OCI-LY7 (cell line): ENCODE measurements at regions not wholly inside any gene's neighbourhood (a gene's known extent, or its start where the extent isn't known, plus 50 kb on each side); places are given as distances from the start of the nearest gene placed in this dataset.

ENCODE experiments used
- BruUV-seq: library from RNA; stranded (reverse); fragments of 400-500 nt; replicated peaks from 2 replicates; lab custom pipeline; 2021; lab: Mats Ljungman, UMichigan
- CTCF ChIA-PET: fragments of 300-600 bp; sonication (Branson Sonifier 250); formaldehyde crosslinking; loops from one replicate; lab custom pipeline; 2022; ENCODE audit warnings: antibody characterized with exemption; ENCODE audit not compliant: unreplicated experiment; lab: Charles Lee
- POLR2A ChIA-PET: fragments of 300-600 bp; sonication (Branson Sonifier 250); formaldehyde crosslinking; loops from one replicate; lab custom pipeline; 2022; ENCODE audit warnings: antibody characterized with exemption; lab: Charles Lee
- DNase-seq: peaks from one replicate; pipeline ENCODE4 v3.0.0-alpha.2; 2015; ENCODE audit warnings: low spot score
- H2AFZ ChIP-seq: fragments of 200-600 bp; sonication (generic), shearing (Covaris generic); 2 replicates; pipeline ENCODE4 v1.6.1; 2014; ENCODE audit warnings: mild to moderate bottlenecking, antibody characterized with exemption, low read length, moderate library complexity
- H3K27ac ChIP-seq: fragments of 200-600 bp; sonication (generic); 2 replicates; pipeline ENCODE4 v1.5.1; 2014; ENCODE audit warnings: mixed run types, low read depth, mild to moderate bottlenecking, moderate library complexity, low read length, inconsistent platforms; ENCODE audit not compliant: poor library complexity, severe bottlenecking
- H3K36me3 ChIP-seq: fragments of 200-600 bp; sonication (generic); 2 replicates; pipeline ENCODE4 v1.6.1; 2014; ENCODE audit warnings: mild to moderate bottlenecking, antibody characterized with exemption, low read length, moderate library complexity, mixed read lengths; ENCODE audit not compliant: insufficient read depth
- H3K4me1 ChIP-seq: fragments of 200-600 bp; sonication (generic); 2 replicates; pipeline ENCODE4 v1.5.1; 2014; ENCODE audit warnings: mild to moderate bottlenecking, low read length; ENCODE audit not compliant: insufficient read depth, poor library complexity, severe bottlenecking
- H3K4me2 ChIP-seq: fragments of 200-600 bp; sonication (generic); 2 replicates; pipeline ENCODE4 v1.6.1; 2014; ENCODE audit warnings: mild to moderate bottlenecking, low read length
- H3K4me3 ChIP-seq: fragments of 200-600 bp; sonication (generic); 2 replicates; pipeline ENCODE4 v1.5.1; 2014; ENCODE audit warnings: mild to moderate bottlenecking, low read depth, low read length; ENCODE audit not compliant: poor library complexity, severe bottlenecking
- H3K79me2 ChIP-seq: fragments of 200-600 bp; sonication (generic); 2 replicates; pipeline ENCODE4 v1.6.1; 2016; ENCODE audit warnings: low read depth, mild to moderate bottlenecking, low read length, moderate library complexity, mixed read lengths; ENCODE audit not compliant: insufficient read depth
- H3K9me2 ChIP-seq: fragments of 200-600 bp; sonication (generic); 2 replicates; pipeline ENCODE4 v1.6.1; 2016; ENCODE audit warnings: mild to moderate bottlenecking, low read length, mixed read lengths; ENCODE audit not compliant: insufficient read depth
- H3K9me3 ChIP-seq: fragments of 200-600 bp; sonication (generic); 2 replicates; pipeline ENCODE4 v1.6.1; 2014; ENCODE audit warnings: mild to moderate bottlenecking, mixed run types, low read length, mixed read lengths
- H4K20me1 ChIP-seq: fragments of 200-600 bp; sonication (generic); 2 replicates; pipeline ENCODE4 v1.6.1; 2014; ENCODE audit warnings: mild to moderate bottlenecking, antibody characterized with exemption, low read length, moderate library complexity, mixed read lengths; ENCODE audit not compliant: insufficient read depth
- EZH2phosphoT487 ChIP-seq: fragments of 200-600 bp; sonication (generic); IDR thresholded peaks from 2 replicates; pipeline ENCODE4 v1.6.1; 2018; ENCODE audit warnings: low read depth, borderline replicate concordance, mild to moderate bottlenecking, mixed run types, antibody characterized with exemption, low read length, moderate library complexity, mixed read lengths
- intact Hi-C: fragments of 100-400 bp; cut with micrococcal nuclease; formaldehyde crosslinking; loops from one replicate; pipeline ENCODE4 v1.10.0; 2022; ENCODE audit not compliant: unreplicated experiment
- TF ChIP-seq, protein P1 (sequence below): fragments of 200-600 bp; sonication (generic); conservative IDR thresholded peaks from 2 replicates; pipeline ENCODE4 v1.5.1; 2014; ENCODE audit warnings: mild to moderate bottlenecking, antibody characterized with exemption, low read length, moderate library complexity, mixed read lengths

DNA sequence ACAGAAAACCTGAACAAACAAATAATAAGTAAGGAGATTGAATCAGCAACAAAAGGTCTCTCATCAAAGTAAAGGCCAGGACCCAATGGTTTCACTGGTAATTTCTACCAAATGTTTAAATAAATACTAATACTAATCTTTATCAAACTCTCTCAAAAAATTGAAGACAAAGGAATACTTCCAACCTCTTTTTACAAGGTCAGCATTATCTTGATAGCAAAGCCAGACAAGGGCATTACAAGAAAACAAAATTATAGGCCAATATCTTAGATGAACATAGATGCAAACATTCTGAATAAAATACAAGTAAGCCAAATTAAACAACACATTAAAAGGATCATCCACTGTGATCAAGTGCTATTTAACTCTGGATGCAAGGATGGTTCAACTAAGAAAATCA, 239.8 kb upstream of the TMEM72 start:
- no TSS peak for BruUV-seq
- Histone ChIP-seq H3K4me3 (no peak overlapping the region), H3K4me2 (no peak overlapping the region), H3K36me3 (no peaks in the 10 kb centered on the region), H2AFZ (no peak overlapping the region), H4K20me1 (no peaks in the 10 kb centered on the region), H3K27ac (no peak overlapping the region), H3K9me2 (no peaks in the 10 kb centered on the region), H3K4me1 (no peaks in the 10 kb centered on the region), H3K79me2 (no peaks in the 10 kb centered on the region), H3K9me3 (no peaks in the 10 kb centered on the region)
- CTCF ChIA-PET: no interaction called here
- POLR2A ChIA-PET: no interaction called here
- no peak for DNase-seq
- intact Hi-C loops: no loop called here
- TF ChIP-seq EZH2phosphoT487: no peak
- TF ChIP-seq, protein P1, sequence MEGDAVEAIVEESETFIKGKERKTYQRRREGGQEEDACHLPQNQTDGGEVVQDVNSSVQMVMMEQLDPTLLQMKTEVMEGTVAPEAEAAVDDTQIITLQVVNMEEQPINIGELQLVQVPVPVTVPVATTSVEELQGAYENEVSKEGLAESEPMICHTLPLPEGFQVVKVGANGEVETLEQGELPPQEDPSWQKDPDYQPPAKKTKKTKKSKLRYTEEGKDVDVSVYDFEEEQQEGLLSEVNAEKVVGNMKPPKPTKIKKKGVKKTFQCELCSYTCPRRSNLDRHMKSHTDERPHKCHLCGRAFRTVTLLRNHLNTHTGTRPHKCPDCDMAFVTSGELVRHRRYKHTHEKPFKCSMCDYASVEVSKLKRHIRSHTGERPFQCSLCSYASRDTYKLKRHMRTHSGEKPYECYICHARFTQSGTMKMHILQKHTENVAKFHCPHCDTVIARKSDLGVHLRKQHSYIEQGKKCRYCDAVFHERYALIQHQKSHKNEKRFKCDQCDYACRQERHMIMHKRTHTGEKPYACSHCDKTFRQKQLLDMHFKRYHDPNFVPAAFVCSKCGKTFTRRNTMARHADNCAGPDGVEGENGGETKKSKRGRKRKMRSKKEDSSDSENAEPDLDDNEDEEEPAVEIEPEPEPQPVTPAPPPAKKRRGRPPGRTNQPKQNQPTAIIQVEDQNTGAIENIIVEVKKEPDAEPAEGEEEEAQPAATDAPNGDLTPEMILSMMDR: no peak

DNA sequence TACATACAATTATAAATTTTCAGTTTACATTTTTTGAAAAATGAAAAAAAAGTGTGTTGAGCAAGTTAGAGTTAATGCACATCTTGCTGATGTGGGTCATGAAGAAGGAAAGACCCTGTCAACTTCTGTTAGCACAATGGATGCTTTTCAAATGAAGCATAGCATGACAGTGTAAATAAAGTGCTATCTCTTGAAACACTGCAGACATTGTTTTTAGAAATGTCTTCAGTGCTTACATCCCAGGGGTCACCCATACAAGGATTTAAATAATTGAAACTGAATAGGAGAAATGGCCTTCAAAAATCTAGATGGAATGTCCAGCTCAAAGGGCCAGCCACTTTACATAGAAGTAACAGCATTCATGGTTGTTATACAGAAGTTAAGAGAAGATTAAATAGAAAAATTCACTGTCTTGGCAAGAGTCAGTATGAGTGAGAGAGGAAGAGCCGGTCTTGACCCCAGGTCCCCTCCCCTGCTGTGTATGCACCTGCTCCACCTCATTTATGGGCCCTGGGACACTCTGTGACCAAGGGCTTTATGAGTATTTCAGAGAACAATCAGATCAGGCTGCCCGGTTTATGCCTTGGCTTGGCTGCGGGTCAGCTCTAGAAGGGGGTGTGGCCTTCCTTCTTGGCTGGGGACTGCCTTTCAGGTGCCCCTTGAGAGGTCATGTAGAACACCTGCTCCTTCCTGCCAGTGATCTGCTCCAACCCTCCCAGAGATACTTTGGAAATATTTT, 237.7 kb upstream of the TMEM72 start:
- TF ChIP-seq, protein P1: no peak
- no peak for TF ChIP-seq EZH2phosphoT487
- DNase-seq: no peak
- H2AFZ ChIP-seq: no peak overlapping the region
- POLR2A ChIA-PET: no interaction called here
- H3K79me2 ChIP-seq: no peaks in the 10 kb centered on the region
- H3K27ac ChIP-seq: no peak overlapping the region
- no peaks in the 10 kb centered on the region for H3K36me3 ChIP-seq
- BruUV-seq: no TSS peak
- H3K9me2 ChIP-seq: no peaks in the 10 kb centered on the region
- no peaks in the 10 kb centered on the region for H3K4me1 ChIP-seq
- CTCF ChIA-PET: no interaction called here
- H3K4me3 ChIP-seq: no peak overlapping the region
- intact Hi-C loops: no loop called here
- no peaks in the 10 kb centered on the region for H3K9me3 ChIP-seq
- H4K20me1 ChIP-seq: no peaks in the 10 kb centered on the region
- no peak overlapping the region for H3K4me2 ChIP-seq
